Activated CD4-positive, alpha-beta T cell treated with anti-CD3 and anti-CD28 coated beads, Interleukin-2, amount 50 U/mL, for 16 hours (primary cell): ENCODE measurements at regions not wholly inside any gene's neighbourhood (a gene's known extent, or its start where the extent isn't known, plus 50 kb on each side); places are given as distances from the start of the nearest gene placed in this dataset.
"Not testable (repeated sequence)": the region's sequence is repeated elsewhere in the genome, so short reads cannot be mapped to it uniquely, and the experiment has no call there.

ENCODE experiments used
- DNase-seq: peaks from one replicate; pipeline ENCODE4 v3.0.0-alpha.2; 2020

DNA sequence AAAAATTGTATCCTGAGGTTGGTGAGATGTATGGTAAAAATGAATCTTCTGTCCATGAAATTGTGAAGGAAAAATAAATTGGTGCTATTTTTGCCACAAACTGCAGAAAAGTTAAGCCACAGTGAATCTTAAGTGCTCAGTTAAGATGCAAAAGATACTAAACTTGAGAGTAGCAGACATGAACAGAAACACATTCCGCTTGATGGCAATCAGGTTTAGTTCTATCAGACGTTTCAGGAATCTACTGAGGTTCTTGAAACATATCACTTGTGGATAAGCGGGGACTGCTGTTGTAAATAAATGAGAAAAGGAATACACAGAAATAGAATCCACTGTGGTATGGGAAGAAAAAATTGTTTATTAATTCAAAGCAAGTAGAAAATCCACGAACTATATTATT lies 311.2 kb upstream of the PRR16 start:
- no peak for DNase-seq

DNA sequence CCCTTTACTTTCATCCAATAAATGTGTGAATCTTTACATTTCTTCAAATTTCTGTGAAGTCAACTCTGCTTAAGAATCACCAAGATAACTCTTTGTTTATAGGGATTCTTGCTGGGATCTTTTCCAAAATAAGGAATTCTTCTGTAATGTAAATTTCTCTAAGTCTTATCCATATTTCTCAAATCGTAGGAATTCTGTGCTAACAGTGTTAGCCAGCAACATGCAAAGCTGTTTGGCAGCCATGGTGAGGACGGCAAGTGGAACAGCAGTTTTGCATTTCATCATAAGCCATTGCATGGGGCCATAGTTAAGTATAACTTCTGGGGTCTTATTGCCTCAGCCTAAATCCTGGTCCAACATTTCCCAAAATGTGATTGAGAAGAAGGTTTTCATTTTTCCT lies 310.5 kb upstream of the PRR16 start:
- DNase-seq = no peak

GRCh38 chr5:120155873-120156272 lies 308.2 kb upstream of the PRR16 start:
- no peak for DNase-seq

DNA sequence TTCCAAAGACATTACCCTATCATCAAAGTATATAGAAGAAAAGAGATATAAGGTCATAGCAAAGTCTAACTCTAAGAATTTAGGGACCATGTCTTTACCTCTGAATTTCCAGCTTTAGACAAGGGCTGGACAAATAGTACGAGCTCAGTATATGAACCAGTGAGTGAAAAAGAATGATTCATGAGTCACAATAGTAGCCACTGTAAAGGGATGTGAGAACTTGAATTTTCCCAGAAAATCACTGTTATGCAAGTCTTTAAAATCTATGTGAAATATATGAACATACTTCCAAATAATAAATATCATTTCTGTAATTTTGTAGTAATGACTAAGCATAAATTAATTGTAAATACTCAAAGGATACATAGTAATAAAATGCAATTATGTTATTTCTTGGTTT lies 305.9 kb upstream of the PRR16 start:
- no peak for DNase-seq

DNA sequence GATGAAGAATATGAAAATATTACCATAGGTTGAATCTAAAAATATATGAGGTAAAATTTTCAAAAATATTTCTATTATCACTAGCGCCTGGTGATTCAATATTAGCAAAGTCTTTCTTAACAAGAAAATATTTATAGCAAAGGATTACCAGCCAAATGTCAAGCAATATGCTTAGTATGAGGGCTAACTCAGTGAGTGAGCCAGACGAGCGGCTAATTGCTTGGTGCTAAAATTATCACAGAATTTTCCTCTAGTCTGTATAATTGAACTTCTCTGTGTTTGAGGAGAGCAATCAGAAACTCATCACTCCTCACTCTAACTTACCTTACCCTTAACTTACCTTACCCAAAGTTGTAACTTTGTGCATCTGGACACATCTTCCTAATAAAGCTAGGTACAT lies 304.9 kb upstream of the PRR16 start:
- no peak for DNase-seq

DNA sequence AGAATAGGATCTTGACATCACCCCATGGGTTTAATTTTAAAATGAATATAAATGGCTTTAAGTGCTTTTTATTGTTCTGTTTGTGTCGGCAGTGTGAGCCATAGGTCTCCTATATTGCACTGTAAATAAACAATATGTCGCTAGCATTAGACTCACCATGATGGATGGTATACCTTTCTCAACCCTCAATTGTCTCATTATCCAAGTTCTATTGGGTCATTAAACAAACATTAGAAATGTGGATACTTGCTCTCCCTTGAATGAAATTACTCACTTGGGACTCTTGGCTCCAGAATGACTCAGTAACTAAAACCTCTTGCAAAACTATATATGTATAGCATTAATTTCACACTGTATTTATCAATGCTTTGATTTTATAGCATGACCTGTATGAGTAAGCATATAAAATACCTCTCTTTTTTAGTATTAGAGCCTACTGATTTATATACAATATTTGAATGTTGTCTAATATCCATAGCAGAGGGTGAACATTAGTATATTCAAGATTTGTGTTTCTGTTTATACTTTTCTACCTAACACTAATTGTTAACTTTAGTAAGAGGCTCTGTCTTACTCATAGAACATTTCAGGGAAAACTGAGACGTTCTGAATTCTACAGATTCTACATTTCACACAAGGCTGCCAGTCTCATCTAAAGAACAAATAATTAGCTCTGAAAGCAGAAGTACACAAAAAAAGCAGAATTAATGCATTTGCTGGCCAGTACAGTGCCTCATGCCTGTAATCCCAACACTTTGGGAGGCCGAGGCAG lies 303.8 kb upstream of the PRR16 start:
- no peak for DNase-seq

GRCh38 chr5:120162321-120162720 lies 301.8 kb upstream of the PRR16 start:
- DNase-seq = no peak

- no peak for DNase-seq
These were observed 300.1 kb upstream of the PRR16 start for GRCh38 chr5:120164037-120164436.

GRCh38 chr5:120164986-120165385 lies 299.1 kb upstream of the PRR16 start:
- no peak for DNase-seq

DNA sequence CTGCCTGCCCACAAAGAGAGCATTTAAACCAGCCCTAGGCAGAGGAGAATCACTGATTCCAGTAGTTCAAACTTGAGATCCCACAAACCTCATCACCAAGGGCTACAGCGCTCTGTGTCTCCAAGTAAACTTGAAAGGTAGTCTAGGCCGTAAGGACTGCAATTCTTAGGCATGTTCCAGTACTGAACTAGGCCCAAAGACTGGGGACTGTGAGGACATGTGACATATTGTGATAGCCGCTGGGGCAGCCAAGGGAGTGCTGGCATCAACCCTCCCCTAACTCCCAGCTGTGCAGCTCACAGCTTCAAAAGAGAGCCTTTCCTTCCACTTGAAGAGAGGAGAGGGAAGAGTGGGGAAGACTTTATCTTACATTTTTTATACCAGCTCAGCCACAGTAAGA lies 291.0 kb upstream of the PRR16 start:
- DNase-seq = no peak

- DNase-seq = no peak
These were observed 290.0 kb upstream of the PRR16 start for GRCh38 chr5:120174089-120174488.

- DNase-seq = not testable (repeated sequence)
These were observed 282.9 kb upstream of the PRR16 start for GRCh38 chr5:120181238-120181637.

- not testable (repeated sequence) for DNase-seq
These were observed 269.4 kb upstream of the PRR16 start for GRCh38 chr5:120194650-120195049.

DNA sequence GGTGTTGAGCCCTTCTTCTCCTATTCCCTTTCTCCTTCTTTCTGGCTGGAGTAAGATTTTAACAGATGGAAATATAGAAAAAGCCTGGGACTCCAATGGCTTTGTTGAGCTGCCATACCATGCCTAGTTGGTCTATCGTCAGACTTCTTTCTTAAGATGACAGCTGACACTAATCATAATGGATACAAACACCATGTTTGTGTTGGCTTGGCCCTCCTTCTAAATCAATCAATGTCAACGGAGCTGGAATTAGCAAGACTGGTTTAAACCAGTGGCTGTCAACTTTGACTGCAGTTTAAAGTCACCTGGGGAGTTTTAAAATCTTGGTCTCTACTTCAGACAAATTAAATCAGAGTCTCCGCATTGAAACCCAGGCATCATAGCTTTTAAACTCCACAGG lies 264.5 kb upstream of the PRR16 start:
- DNase-seq = no peak

GRCh38 chr5:120207129-120207528 lies 257.0 kb upstream of the PRR16 start:
- DNase-seq = no peak

DNA sequence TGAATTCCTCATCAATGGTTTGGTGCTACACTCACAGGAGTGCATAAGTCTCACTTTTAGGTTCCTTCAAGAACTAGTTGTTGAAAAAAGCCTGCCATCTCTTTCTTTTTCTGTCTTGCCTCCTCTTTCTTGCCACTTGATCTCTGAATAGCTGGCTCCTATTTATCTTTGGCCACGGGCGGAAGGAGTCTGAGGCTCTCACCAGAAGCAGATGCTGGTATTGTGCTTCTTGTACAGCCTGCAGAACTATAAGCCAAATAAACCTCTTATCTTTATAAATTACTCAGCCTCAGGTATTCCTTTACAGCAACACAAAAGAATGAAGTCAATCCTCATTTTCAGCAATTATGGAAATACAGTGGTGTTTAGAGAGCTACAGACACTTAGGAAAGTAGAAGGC lies 247.1 kb upstream of the PRR16 start:
- no peak for DNase-seq

DNA sequence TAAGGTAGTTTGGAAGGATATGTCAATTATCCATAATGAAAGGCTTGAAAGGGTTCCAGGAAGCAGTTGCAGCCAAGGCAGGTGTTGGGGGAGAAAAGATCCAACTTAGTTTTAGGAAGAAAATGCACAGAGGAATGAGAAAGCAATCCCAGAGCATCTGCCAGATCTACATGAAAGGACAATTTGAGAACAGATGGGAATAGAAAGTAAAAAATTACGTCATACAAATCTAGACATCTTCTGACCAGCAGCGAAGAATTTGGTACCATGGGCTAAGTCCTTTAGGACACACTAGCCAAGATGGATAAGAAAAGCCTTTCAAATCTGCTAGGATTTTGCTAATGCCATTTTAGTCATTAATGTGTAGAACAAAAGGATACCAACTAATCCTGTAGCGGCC lies 244.1 kb upstream of the PRR16 start:
- DNase-seq = no peak

DNA sequence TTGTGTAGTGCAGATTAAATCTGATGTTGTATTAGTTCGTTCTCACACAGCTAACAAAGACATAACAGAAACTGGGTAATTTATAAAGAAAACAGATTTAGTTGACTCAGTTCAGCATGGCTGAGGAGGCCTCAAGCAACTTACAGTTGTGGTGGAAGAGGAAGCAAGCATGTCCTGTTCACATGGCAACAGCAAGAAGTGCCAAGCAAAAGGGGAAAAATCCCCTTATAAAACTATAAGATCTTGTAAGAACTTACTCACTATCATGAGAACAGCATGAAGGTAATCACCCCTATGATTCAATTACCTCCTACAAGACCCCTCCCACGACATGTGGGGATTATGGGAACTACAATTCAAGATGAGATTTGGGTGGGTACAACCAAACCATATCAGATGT lies 238.6 kb upstream of the PRR16 start:
- DNase-seq = no peak

DNA sequence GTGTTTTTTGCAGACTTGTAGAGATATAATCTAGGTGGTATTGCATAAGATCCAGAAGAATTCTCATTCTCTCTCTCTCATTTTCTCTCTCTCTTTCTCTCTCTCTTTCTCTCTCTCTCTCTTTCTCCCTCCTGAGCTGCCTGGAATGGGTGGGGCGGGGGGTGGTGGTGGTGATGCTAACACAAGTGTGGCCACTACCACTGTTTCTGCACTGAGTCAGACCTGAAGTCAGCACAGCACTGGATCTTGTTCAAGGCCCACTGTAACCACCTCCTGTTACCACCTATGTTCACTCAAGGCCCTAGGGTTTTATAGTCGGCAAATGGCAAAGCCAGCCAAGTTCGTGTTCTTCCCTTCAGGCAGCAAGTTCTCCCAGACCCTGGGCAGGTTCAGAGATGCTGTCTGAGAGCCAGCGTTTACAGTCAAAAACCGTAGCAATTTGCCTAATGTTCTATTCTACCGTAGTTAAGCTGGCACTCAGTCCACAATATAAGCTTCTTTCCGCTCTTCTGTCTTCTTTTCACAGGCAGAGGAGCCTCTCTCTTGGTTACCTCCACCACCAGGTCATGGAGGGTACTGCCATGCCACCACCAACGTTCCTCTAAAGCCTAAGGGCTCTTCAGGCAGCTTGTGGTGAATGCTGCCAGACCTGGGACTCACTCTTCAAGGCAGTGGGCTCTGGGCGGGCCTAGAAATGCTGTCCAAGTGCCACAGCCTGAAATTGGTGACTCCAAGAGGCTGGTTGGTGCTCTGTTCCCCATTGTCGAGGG lies 235.7 kb upstream of the PRR16 start:
- DNase-seq = no peak

- no peak for DNase-seq
These were observed 235.1 kb upstream of the PRR16 start for GRCh38 chr5:120229036-120229435.

DNA sequence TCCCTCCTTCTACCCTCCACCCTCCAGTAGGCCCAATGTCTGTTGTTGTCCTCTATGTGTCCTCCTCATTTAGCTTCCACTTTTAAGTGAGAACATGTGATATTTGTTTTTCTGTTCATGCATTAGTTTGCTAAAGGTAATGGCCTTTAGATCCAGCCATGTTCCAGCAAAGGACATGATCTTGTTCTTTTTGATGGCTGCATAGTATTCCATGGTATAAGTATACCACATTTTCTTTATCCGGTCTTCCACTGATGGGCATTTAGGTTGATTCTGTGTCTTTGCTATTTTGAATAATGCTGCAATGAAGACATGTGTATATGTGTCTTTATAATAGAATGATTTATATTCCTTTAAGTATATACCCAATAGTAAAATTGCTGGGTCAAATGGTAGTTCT lies 232.5 kb upstream of the PRR16 start:
- DNase-seq = no peak

GRCh38 chr5:120236360-120236759 lies 227.7 kb upstream of the PRR16 start:
- DNase-seq = no peak

- DNase-seq = no peak
These were observed 225.0 kb upstream of the PRR16 start for GRCh38 chr5:120239086-120239485.

- DNase-seq = no peak
These were observed 223.4 kb upstream of the PRR16 start for GRCh38 chr5:120240706-120241105.

GRCh38 chr5:120241400-120241799 lies 222.7 kb upstream of the PRR16 start:
- no peak for DNase-seq
